G401 (cell line): ENCODE measurements at regions not wholly inside any gene's neighbourhood (a gene's known extent, or its start where the extent isn't known, plus 50 kb on each side); places are given as distances from the start of the nearest gene placed in this dataset.
"Not testable (repeated sequence)": the region's sequence is repeated elsewhere in the genome, so short reads cannot be mapped to it uniquely, and the experiment has no call there.

Experiments
- DNase-seq: peaks from one replicate; pipeline ENCODE4 v3.0.0-alpha.2; 2015; ENCODE audit warnings: low spot score
- in situ Hi-C: cut with HindIII; loops from 2 replicates; pipeline ENCODE4 v1.10.0; 2016; ENCODE audit warnings: low sequenced_read_pairs, mixed read lengths

DNA sequence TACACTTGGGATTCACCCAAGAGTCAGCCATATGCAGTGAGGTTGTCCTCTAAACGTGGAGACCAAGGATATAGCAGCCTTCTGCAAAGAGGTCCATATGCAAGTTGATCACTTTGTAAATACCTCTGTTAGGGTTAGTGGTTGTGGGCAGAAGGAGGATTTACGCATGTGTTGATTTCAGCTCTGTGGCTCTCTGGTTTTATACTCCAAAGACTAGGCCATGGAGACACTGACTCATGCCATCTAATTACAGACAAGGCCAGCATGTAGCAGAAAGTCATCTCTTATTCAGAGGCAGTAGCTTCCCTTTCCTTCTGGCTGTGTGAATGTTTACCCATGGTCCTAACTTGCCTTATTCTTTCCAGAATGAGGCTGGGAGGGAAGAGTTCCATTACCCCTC lies 140.9 kb upstream of the GOLGA6L4 start:
- in situ Hi-C loops, DNase-seq: not testable (repeated sequence)

GRCh38 chr15:84097053-84097452 lies 138.5 kb upstream of the GOLGA6L4 start:
- DNase-seq, in situ Hi-C loops: not testable (repeated sequence)

DNA sequence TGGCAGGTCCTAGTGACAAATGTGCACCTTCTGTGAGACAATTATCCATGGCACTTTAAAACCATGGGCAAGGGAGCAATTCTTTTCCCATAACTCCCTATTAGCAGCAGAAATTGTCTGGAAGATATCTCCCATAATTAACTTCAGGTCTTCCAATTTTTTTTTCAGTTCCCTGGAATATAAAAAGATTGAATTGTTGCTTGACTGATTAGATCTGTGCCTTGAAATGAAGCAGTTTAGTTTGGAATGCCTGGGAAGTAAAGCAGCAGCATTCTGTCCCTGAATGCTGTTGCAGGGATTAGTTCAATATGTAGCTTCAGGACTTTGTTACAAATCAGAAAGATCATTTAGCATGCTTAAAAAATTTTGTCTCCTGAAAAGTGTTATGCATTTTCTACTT lies 137.0 kb upstream of the GOLGA6L4 start:
- in situ Hi-C loops = no loop called here
- no peak for DNase-seq

- in situ Hi-C loops = no loop called here
- DNase-seq = no peak
Measured at GRCh38 chr15:84099181-84099580, 136.4 kb upstream of the GOLGA6L4 start.

GRCh38 chr15:84103345-84103744 lies 132.2 kb upstream of the GOLGA6L4 start:
- in situ Hi-C loops = no loop called here
- DNase-seq = no peak

- in situ Hi-C loops = no loop called here
- no peak for DNase-seq
Measured at GRCh38 chr15:84104853-84105252, 130.7 kb upstream of the GOLGA6L4 start.

- in situ Hi-C loops = no loop called here
- no peak for DNase-seq
Measured at GRCh38 chr15:84108728-84109127, 126.8 kb upstream of the GOLGA6L4 start.

DNA sequence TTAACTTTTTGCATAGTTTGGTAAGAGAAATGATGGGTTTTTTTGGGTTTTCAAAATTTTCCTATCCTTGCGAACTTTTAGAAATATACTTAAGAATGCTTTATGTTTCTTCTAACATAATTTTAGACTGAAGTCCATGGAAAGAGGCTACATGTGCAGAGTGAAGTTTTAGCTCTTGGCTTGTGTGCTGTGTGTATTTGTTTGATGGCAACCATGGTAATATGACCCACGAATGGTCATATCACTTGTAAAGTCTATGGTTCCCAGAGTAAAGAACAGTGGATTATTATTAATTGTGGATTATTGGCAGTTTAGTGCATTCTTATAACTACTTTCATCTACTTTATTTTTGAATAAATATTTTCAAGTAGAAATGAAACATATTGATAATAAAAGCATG lies 124.0 kb upstream of the GOLGA6L4 start:
- in situ Hi-C loops = no loop called here

DNA sequence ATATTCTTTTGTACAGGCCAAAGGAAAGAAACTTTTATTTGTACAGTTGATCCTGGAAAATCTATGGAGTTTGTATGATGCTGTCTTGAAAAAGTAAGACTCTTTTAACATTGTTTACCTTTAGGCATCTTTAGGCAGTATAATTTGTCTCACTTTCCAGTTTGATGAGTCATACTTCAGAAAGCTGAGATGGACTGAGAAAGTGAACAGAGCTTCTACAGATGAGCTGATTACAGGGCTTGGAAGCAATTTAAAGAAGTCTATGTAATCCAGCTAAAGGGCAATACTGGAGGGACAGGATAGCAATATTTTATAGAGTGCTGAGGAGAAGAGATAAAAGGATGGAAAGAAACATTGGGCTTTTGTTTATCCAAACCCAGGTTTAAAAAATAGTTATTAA lies 123.5 kb upstream of the GOLGA6L4 start:
- DNase-seq = no peak
- in situ Hi-C loops = no loop called here

More for the DNA sequence above, 124.0 kb upstream of the GOLGA6L4 start:
- no peak for DNase-seq

- no peak for DNase-seq
- in situ Hi-C loops = no loop called here
Measured at GRCh38 chr15:84113919-84114318, 121.7 kb upstream of the GOLGA6L4 start.

DNA sequence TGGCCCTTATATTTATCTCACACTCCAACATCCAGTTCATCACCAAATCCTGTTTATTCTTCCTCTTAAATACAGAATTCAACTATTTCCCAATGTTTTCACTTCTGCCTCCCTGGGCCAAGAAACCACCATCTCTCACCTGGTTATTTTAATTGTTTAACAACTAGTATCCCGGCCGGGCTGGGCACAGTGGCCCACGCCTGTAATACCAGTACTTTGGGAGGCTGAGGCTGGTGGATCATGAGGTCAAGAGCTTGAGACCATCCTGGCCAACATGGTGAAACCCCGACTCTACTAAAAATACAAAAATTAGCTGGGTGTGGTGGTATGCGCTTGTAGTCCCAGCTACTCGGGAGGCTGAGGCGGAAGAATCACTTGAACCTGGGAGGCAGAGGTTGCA lies 120.9 kb upstream of the GOLGA6L4 start:
- in situ Hi-C loops, DNase-seq: not testable (repeated sequence)

GRCh38 chr15:84119351-84119750 lies 116.2 kb upstream of the GOLGA6L4 start:
- in situ Hi-C loops = not testable (repeated sequence)
- DNase-seq = peak; percentile 3

GRCh38 chr15:84120903-84121302 lies 114.7 kb upstream of the GOLGA6L4 start:
- DNase-seq, in situ Hi-C loops: not testable (repeated sequence)

DNA sequence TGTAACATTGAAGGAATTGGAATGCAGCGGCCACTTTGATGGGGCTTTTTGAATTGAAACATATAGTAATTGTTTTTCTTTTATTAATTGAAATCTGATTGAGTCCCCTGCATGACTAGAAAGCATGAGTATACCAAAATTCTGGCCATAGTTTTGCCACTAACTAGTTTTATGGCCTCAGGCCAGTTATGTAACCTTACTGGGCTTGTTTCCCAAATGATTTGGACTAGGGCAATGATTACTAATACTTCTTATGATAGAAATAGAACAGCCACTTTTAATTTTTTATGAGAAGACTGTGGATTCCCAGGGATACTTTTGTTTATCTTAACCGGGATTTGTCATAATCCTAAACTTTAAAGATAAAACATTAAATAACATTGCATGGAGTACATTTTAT lies 106.9 kb upstream of the GOLGA6L4 start:
- DNase-seq, in situ Hi-C loops: not testable (repeated sequence)

DNA sequence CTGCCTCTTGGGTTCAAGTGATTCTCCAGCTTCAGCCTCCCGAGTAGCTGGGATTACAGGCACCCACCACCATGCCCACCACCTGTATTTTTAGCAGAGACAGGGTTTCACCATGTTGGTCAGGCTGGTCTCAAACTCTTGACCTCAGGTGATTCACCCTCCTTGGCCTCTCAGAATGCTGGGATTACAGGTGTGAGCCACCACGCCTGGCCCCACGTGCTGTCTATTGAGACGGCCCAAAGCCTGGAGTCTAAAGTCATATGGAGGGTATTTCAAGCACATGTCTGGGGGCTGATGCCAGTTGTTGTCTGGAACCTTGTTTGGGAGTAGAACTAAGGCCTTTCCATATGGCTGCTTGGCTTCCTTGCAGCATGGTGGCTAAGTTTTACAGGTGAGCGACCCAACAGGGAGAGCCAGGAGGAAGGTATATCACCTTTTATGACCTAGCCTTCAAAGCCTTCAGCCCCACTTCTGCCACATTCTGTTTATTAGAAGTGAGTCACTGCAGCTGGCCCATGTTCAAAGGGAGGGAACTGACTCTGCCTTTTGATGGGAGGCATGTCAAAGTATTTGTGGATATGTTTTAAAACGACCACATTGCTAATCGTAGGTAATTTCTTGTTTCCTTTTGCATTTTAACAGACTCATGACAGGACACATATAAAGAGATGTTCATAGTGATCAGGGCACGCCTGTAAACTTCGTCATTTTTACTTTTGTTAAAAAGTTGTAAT lies 105.3 kb upstream of the GOLGA6L4 start:
- in situ Hi-C loops, DNase-seq: not testable (repeated sequence)

GRCh38 chr15:84135931-84136456 lies 99.6 kb upstream of the GOLGA6L4 start:
- in situ Hi-C loops, DNase-seq: not testable (repeated sequence)

DNA sequence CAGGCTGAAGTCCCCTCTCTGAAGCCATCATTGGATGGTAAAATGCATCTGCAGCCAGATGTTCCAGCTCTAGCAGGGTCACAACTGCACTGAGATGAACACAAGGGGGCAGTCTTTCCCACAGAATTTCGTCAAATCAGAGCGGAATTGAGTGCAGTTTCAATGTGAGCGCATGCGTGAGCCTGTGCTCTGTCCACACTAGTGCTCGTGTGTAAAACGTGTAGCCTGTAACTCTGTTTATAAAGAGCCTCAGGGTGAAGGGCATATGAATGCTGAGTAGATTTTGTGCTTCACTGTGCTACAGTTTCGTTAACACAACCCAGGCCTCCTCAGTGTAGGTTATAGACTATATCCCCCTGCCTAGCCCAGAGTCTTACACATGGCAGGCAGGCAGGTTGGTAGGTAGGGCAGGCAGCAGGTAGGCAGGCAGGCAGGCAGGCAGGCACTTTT lies 92.7 kb upstream of the GOLGA6L4 start:
- in situ Hi-C loops = no loop called here
- peak; percentile 47 for DNase-seq

- in situ Hi-C loops = no loop called here
- DNase-seq = no peak
Measured at GRCh38 chr15:84143753-84144314, 91.7 kb upstream of the GOLGA6L4 start.

DNA sequence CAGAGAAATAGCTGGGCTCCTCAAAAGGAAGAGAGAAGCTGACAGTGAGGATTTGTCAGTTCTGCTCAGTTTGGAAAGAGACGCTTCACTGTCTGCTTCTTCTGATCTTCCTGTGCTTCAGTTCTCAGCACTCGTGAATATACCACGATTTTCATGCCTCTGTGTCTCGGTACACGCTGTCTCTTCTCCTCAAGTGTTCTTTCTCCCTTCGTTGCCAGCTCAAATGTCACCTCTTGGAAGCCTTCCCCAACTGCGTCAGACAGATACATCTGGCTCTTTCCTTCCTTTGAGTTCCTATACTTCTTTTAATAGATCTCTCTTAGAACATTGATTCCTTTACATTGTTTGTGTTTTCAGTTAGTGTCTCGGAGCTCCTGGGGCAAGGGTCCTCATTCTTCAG lies 90.6 kb upstream of the GOLGA6L4 start:
- in situ Hi-C loops = not testable (repeated sequence)

DNA sequence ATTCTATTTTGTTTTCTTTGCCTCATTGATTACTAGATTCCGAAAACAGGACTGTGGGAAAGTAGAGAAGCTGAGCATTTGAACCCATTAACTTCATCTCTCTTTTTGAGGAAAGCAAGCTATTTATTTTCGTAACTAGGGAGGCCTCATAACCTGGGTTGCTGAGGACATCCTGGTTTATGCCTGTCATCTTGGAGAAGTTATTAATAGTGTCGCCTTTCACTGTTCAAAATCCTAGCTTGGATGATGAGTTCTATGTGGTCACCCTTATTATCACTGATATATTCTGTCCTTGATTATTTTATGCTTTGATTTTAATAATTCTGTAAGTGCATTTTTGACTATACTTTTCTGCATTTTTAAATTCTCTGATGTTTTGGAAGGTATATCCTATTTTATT lies 89.3 kb upstream of the GOLGA6L4 start:
- in situ Hi-C loops, DNase-seq: not testable (repeated sequence)

More for the DNA sequence above, 90.6 kb upstream of the GOLGA6L4 start:
- not testable (repeated sequence) for DNase-seq
